AG04450 (cell line): ENCODE measurements at regions not wholly inside any gene's neighbourhood (a gene's known extent, or its start where the extent isn't known, plus 50 kb on each side); places are given as distances from the start of the nearest gene placed in this dataset.

Source experiments
- CTCF ChIA-PET: fragments of 300-600, 350-600 bp; formaldehyde crosslinking; extraction: SDS; loops from one replicate; lab custom pipeline; 2022; ENCODE audit warnings: antibody characterized with exemption, inconsistent platforms; lab: Charles Lee
- POLR2A ChIA-PET: fragments of 350-600 bp; formaldehyde crosslinking; extraction: SDS; loops from one replicate; lab custom pipeline; 2021; ENCODE audit warnings: antibody characterized with exemption, inconsistent platforms; lab: Yijun Ruan, JAX
- DNase-seq: peaks from one replicate; pipeline ENCODE4 v3.0.0-alpha.2; 2011; ENCODE audit warnings: low read depth, low spot score
- H3K27ac ChIP-seq: one replicate; pipeline ENCODE4 v1.5.1; 2012; ENCODE audit warnings: low read depth, low read length, control low read depth
- H3K27me3 ChIP-seq: one replicate; pipeline ENCODE4 v1.6.0; 2012; ENCODE audit warnings: low read length; ENCODE audit not compliant: control insufficient read depth, insufficient read depth
- H3K4me3 ChIP-seq: 2 replicates; pipeline ENCODE4 v1.5.1; 2011; ENCODE audit warnings: mild to moderate bottlenecking, low read depth, low read length, control low read depth
- H3K9me3 ChIP-seq: 2 replicates; pipeline ENCODE4 v1.5.1; 2012; ENCODE audit warnings: low read length; ENCODE audit not compliant: control insufficient read depth, insufficient read depth
- CTCF ChIP-seq: IDR thresholded peaks from 2 replicates; pipeline ENCODE4 v1.5.1; 2011; ENCODE audit warnings: low read depth, low read length, control low read depth, inconsistent platforms

DNA sequence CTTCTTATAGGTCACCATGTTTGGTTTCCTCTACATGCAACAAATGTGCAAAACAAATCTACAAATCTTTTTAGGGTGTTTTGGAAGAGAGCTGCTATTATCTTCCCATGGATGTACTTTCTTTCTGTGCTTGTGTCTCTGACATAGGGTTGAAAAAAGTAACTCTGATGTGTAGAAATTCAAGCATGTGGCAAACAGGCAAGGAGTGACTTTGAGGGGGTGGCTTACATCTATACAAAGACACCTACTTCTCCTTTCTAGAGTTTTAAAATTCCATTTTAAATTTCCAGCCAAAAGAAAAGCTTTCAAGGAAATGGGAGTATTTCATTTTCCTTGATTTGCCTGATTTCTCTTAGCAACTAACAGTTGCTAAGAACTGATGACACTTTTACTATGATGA, 904.8 kb upstream of the CELF4 start:
- no peak overlapping the region for H3K27ac ChIP-seq
- no peak for TF ChIP-seq CTCF
- CTCF ChIA-PET = no interaction called here
- DNase-seq = no peak
- POLR2A ChIA-PET = no interaction called here
- no peaks in the 10 kb centered on the region for H3K27me3 ChIP-seq
- H3K9me3 ChIP-seq = peaks cover 4% of the 10 kb centered on the region; the same call in 1 of the 2 replicates
- no peak overlapping the region for H3K4me3 ChIP-seq

DNA sequence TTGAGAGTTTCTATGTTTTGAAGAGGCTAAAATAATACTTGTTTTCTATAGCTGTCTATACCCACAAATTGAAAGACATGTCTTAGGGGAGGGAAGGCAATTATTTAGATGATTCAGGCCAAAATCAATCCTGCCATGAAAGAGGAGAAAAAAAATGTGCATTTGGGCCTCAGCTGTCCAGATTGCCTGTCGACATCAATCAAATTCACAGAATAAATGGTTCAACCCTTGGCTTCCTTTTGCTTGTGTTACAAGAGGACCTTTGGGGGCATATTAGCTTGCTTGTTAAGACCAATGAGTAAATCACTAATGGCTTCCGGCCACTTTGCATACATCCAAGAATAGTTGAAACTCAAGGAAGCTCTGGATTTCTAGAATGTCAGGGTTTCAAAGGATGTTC, 900.8 kb upstream of the CELF4 start:
- Histone ChIP-seq H3K4me3 (no peak overlapping the region), H3K27me3 (no peaks in the 10 kb centered on the region), H3K9me3 (peaks cover 4% of the 10 kb centered on the region; the same call in 1 of the 2 replicates), H3K27ac (no peak overlapping the region)
- no peak for TF ChIP-seq CTCF
- ChIA-PET POLR2A (no interaction called here), CTCF (no interaction called here)
- DNase-seq = no peak

DNA sequence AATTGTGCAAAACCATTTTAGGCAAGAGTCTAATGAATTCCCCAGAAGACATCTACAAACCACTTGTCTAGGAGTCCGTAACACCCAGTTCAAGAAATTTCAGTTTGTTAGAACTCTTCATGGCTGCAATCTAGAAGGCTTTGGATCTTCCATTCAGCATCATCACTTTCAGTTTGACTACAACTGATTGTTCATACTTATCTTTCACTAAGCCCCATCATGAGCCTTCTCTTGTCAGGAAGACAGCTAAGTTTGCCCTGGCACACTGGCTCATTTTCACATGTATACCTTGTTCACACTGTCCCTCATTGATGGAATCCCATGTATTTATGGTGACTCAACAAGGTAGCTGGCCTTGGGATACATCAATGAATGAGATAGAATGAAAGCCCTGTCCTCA, 898.4 kb upstream of the CELF4 start:
- POLR2A ChIA-PET = no interaction called here
- CTCF ChIA-PET = no interaction called here
- Histone ChIP-seq H3K27me3 (no peaks in the 10 kb centered on the region), H3K4me3 (no peak overlapping the region), H3K27ac (no peak overlapping the region), H3K9me3 (peaks cover 5% of the 10 kb centered on the region)
- no peak for DNase-seq
- no peak for TF ChIP-seq CTCF

DNA sequence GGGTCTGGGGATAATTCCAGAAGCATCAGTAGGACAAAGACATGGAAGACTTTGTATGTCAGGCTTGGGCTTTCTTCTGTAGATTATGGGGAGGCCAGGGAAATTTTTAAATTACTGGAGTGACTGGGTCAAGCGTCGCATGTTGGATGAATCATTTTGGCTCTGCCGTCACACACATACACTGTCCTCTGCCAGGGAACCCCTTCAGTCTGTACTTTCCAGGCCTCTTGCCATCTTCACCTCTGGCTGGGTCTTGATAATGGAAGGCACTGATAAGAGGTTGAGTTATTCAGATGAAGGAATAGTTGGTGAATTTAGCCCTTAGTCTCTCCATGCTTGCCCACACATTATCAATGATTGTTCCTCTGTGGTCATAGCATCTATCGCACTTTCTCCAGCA, 895.1 kb upstream of the CELF4 start:
- Histone ChIP-seq H3K27me3 (no peaks in the 10 kb centered on the region), H3K27ac (no peak overlapping the region), H3K4me3 (no peak overlapping the region), H3K9me3 (peaks cover 7% of the 10 kb centered on the region)
- DNase-seq = no peak
- CTCF ChIA-PET = no interaction called here
- POLR2A ChIA-PET = no interaction called here
- TF ChIP-seq CTCF = no peak

DNA sequence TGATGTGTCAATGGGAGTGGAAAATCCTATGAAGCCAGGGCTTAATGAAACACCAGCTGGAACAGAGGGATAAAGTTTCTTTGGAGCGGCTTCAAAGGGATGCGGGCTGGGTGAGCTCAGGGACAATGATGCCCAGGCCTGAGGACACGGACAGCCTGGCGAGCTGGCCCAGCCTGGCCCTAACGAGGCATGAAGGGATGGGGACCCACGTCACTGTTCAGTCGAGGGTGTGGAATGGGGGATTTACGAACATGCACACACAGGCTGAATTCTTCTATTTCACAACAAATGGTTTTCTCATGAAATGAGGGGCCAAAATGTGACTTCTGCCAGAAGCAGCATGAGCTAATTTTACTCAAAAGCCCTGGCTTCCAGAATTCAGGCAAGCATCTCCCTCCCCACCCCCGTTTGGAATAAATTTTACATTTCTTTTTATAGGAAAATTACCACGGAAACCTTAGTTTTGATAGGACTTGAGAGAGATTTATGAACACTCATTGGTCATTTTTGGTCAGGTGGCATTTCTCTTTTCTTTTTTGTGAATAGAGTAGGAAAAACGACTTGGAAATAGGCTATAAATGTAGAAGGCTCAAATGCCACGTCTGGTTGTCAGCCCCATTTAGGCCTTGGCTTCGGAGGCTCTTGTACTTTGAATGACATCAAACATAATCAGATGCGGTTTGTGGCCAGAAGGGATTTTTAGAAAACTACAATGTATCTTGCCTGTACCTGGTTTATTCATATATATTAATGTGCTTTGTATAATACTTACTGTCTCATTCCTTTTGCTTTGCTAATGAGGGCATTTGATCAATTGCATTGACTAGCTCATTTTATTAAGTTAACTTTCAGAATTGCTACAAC, 893.8 kb upstream of the CELF4 start:
- no peak overlapping the region for H3K27ac ChIP-seq
- H3K4me3 ChIP-seq = no peak overlapping the region
- H3K27me3 ChIP-seq = no peaks in the 10 kb centered on the region
- no peak for DNase-seq
- H3K9me3 ChIP-seq = peaks cover 7% of the 10 kb centered on the region
- POLR2A ChIA-PET = no interaction called here
- no peak for TF ChIP-seq CTCF
- CTCF ChIA-PET = no interaction called here
